ENCODE measurements at regions not wholly inside any gene's neighbourhood (a gene's known extent, or its start where the extent isn't known, plus 50 kb on each side); places are given as distances from the start of the nearest gene placed in this dataset.
"Not testable (repeated sequence)": the region's sequence is repeated elsewhere in the genome, so short reads cannot be mapped to it uniquely, and the experiment has no call there.

- not testable (repeated sequence) for H3K4me1 ChIP-seq (ENCODE audit: control insufficient read depth, insufficient read depth, low read length); H3K9me3 ChIP-seq (ENCODE audit: control insufficient read depth, insufficient read depth, low read length); H3K36me3 ChIP-seq (ENCODE audit: control insufficient read depth, insufficient read depth, low read length); H3K27me3 ChIP-seq (ENCODE audit: control insufficient read depth, insufficient read depth, low read length); H3K4me3 ChIP-seq (ENCODE audit: low read depth, low read length); H3K9ac ChIP-seq (ENCODE audit: low read depth, low read length)
Measured at GRCh38 chr1:117314951-117315350, 52.3 kb upstream of the MAN1A2 start.

GRCh38 chr1:117313555-117313954 lies 53.7 kb upstream of the MAN1A2 start:
- no peaks in the 10 kb centered on the region for H3K9me3 ChIP-seq (ENCODE audit: control insufficient read depth, insufficient read depth, low read length)
- no peak overlapping the region for H3K9ac ChIP-seq (ENCODE audit: low read depth, low read length)
- H3K4me3 ChIP-seq (ENCODE audit: low read depth, low read length): no peak overlapping the region
- H3K36me3 ChIP-seq (ENCODE audit: control insufficient read depth, insufficient read depth, low read length): no peaks in the 10 kb centered on the region
- no peaks in the 10 kb centered on the region for H3K4me1 ChIP-seq (ENCODE audit: control insufficient read depth, insufficient read depth, low read length)
- no peaks in the 10 kb centered on the region for H3K27me3 ChIP-seq (ENCODE audit: control insufficient read depth, insufficient read depth, low read length)

- Histone ChIP-seq H3K36me3 (ENCODE audit: control insufficient read depth, insufficient read depth, low read length) (no peaks in the 10 kb centered on the region), H3K4me3 (ENCODE audit: low read depth, low read length) (no peak overlapping the region), H3K27me3 (ENCODE audit: control insufficient read depth, insufficient read depth, low read length) (no peaks in the 10 kb centered on the region), H3K9ac (ENCODE audit: low read depth, low read length) (no peak overlapping the region), H3K9me3 (ENCODE audit: control insufficient read depth, insufficient read depth, low read length) (no peaks in the 10 kb centered on the region), H3K4me1 (ENCODE audit: control insufficient read depth, insufficient read depth, low read length) (no peaks in the 10 kb centered on the region)
Measured at GRCh38 chr1:117312453-117313138, 54.7 kb upstream of the MAN1A2 start.

- Histone ChIP-seq H3K9ac (ENCODE audit: low read depth, low read length) (no peak overlapping the region), H3K4me3 (ENCODE audit: low read depth, low read length) (no peak overlapping the region), H3K36me3 (ENCODE audit: control insufficient read depth, insufficient read depth, low read length) (no peaks in the 10 kb centered on the region)
Measured at GRCh38 chr1:117308311-117308916, 58.8 kb upstream of the MAN1A2 start.

GRCh38 chr1:117301901-117302300 lies 65.3 kb upstream of the MAN1A2 start:
- Histone ChIP-seq H3K4me1 (ENCODE audit: control insufficient read depth, insufficient read depth, low read length) (no peaks in the 10 kb centered on the region), H3K4me3 (ENCODE audit: low read depth, low read length) (no peak overlapping the region), H3K9me3 (ENCODE audit: control insufficient read depth, insufficient read depth, low read length) (no peaks in the 10 kb centered on the region), H3K36me3 (ENCODE audit: control insufficient read depth, insufficient read depth, low read length) (no peaks in the 10 kb centered on the region), H3K9ac (ENCODE audit: low read depth, low read length) (no peak overlapping the region), H3K27me3 (ENCODE audit: control insufficient read depth, insufficient read depth, low read length) (no peaks in the 10 kb centered on the region)

More at GRCh38 chr1:117308311-117308916, 58.8 kb upstream of the MAN1A2 start:
- H3K4me1 ChIP-seq (ENCODE audit: control insufficient read depth, insufficient read depth, low read length): no peaks in the 10 kb centered on the region
- H3K27me3 ChIP-seq (ENCODE audit: control insufficient read depth, insufficient read depth, low read length): no peaks in the 10 kb centered on the region
- no peaks in the 10 kb centered on the region for H3K9me3 ChIP-seq (ENCODE audit: control insufficient read depth, insufficient read depth, low read length)

GRCh38 chr1:117300183-117300582 lies 67.1 kb upstream of the MAN1A2 start:
- H3K36me3 ChIP-seq (ENCODE audit: control insufficient read depth, insufficient read depth, low read length); H3K9ac ChIP-seq (ENCODE audit: low read depth, low read length); H3K9me3 ChIP-seq (ENCODE audit: control insufficient read depth, insufficient read depth, low read length); H3K27me3 ChIP-seq (ENCODE audit: control insufficient read depth, insufficient read depth, low read length); H3K4me1 ChIP-seq (ENCODE audit: control insufficient read depth, insufficient read depth, low read length); H3K4me3 ChIP-seq (ENCODE audit: low read depth, low read length): not testable (repeated sequence)

- H3K4me1 ChIP-seq (ENCODE audit: control insufficient read depth, insufficient read depth, low read length): no peaks in the 10 kb centered on the region
- no peaks in the 10 kb centered on the region for H3K27me3 ChIP-seq (ENCODE audit: control insufficient read depth, insufficient read depth, low read length)
- H3K4me3 ChIP-seq (ENCODE audit: low read depth, low read length): no peak overlapping the region
- no peak overlapping the region for H3K9ac ChIP-seq (ENCODE audit: low read depth, low read length)
- no peaks in the 10 kb centered on the region for H3K36me3 ChIP-seq (ENCODE audit: control insufficient read depth, insufficient read depth, low read length)
- no peaks in the 10 kb centered on the region for H3K9me3 ChIP-seq (ENCODE audit: control insufficient read depth, insufficient read depth, low read length)
Measured at GRCh38 chr1:117295001-117295400, 72.2 kb upstream of the MAN1A2 start.

GRCh38 chr1:117290890-117291289 lies 76.4 kb upstream of the MAN1A2 start:
- Histone ChIP-seq H3K4me1 (ENCODE audit: control insufficient read depth, insufficient read depth, low read length) (peaks cover 4% of the 10 kb centered on the region), H3K36me3 (ENCODE audit: control insufficient read depth, insufficient read depth, low read length) (no peaks in the 10 kb centered on the region), H3K9ac (ENCODE audit: low read depth, low read length) (no peak overlapping the region), H3K27me3 (ENCODE audit: control insufficient read depth, insufficient read depth, low read length) (no peaks in the 10 kb centered on the region), H3K9me3 (ENCODE audit: control insufficient read depth, insufficient read depth, low read length) (no peaks in the 10 kb centered on the region), H3K4me3 (ENCODE audit: low read depth, low read length) (no peak overlapping the region)

GRCh38 chr1:117289316-117289870 lies 77.9 kb upstream of the MAN1A2 start:
- H3K36me3 ChIP-seq (ENCODE audit: control insufficient read depth, insufficient read depth, low read length): no peaks in the 10 kb centered on the region
- H3K9me3 ChIP-seq (ENCODE audit: control insufficient read depth, insufficient read depth, low read length): no peaks in the 10 kb centered on the region
- peaks cover 4% of the 10 kb centered on the region for H3K4me1 ChIP-seq (ENCODE audit: control insufficient read depth, insufficient read depth, low read length)
- no peaks in the 10 kb centered on the region for H3K27me3 ChIP-seq (ENCODE audit: control insufficient read depth, insufficient read depth, low read length)
- H3K4me3 ChIP-seq (ENCODE audit: low read depth, low read length): no peak overlapping the region
- H3K9ac ChIP-seq (ENCODE audit: low read depth, low read length): no peak overlapping the region

- H3K9me3 ChIP-seq (ENCODE audit: control insufficient read depth, insufficient read depth, low read length): no peaks in the 10 kb centered on the region
- H3K9ac ChIP-seq (ENCODE audit: low read depth, low read length): no peak overlapping the region
Measured at GRCh38 chr1:117286562-117286961, 75.8 kb upstream of the VTCN1 start.

GRCh38 chr1:117286145-117286544 lies 75.4 kb upstream of the VTCN1 start:
- Histone ChIP-seq H3K4me1 (ENCODE audit: control insufficient read depth, insufficient read depth, low read length) (peaks cover 4% of the 10 kb centered on the region), H3K36me3 (ENCODE audit: control insufficient read depth, insufficient read depth, low read length) (no peaks in the 10 kb centered on the region), H3K9me3 (ENCODE audit: control insufficient read depth, insufficient read depth, low read length) (no peaks in the 10 kb centered on the region), H3K4me3 (ENCODE audit: low read depth, low read length) (no peak overlapping the region), H3K9ac (ENCODE audit: low read depth, low read length) (no peak overlapping the region), H3K27me3 (ENCODE audit: control insufficient read depth, insufficient read depth, low read length) (no peaks in the 10 kb centered on the region)

More at GRCh38 chr1:117286562-117286961, 75.8 kb upstream of the VTCN1 start:
- no peaks in the 10 kb centered on the region for H3K36me3 ChIP-seq (ENCODE audit: control insufficient read depth, insufficient read depth, low read length)
- H3K4me3 ChIP-seq (ENCODE audit: low read depth, low read length): no peak overlapping the region
- no peaks in the 10 kb centered on the region for H3K27me3 ChIP-seq (ENCODE audit: control insufficient read depth, insufficient read depth, low read length)
- peaks cover 4% of the 10 kb centered on the region for H3K4me1 ChIP-seq (ENCODE audit: control insufficient read depth, insufficient read depth, low read length)
